NAMALWA (cell line): ENCODE measurements at regions not wholly inside any gene's neighbourhood (a gene's known extent, or its start where the extent isn't known, plus 50 kb on each side); places are given as distances from the start of the nearest gene placed in this dataset.
"Not testable (repeated sequence)": the region's sequence is repeated elsewhere in the genome, so short reads cannot be mapped to it uniquely, and the experiment has no call there.

ENCODE experiments used
- DNase-seq: peaks from one replicate; pipeline ENCODE4 v3.0.0-alpha.2; 2015; ENCODE audit warnings: low spot score

DNA sequence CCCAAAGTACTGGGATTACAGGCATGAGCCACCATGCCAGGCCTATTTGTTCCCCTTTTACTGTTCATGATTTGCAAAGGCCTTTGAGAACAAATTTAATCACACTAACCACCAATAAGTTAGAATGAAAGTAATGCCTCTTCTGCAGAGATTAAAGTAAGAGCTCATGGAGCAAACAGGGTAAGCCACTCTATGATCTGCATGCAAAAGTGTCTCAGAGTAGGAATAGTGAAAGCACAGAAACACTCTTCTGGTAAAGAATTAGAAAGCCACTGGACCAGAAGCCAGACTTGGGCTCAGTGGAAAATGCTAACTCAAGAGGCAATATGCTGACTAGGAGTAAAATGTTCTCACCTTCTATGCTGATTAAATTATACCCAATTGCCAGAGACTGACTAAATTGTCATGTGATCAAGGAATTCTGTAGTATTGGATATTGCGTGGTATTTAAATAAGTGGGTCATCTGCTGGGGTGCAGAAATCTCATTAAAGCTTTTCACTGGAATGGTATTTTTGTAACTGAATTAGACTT lies 235.3 kb upstream of the ERBB4 start:
- no peak for DNase-seq

GRCh38 chr2:212770240-212770639 lies 231.6 kb upstream of the ERBB4 start:
- DNase-seq, result no peak

- no peak for DNase-seq
Measured at GRCh38 chr2:212766921-212767320, 228.3 kb upstream of the ERBB4 start.

- DNase-seq, result no peak
Measured at GRCh38 chr2:212752730-212753351, 214.2 kb upstream of the ERBB4 start.

DNA sequence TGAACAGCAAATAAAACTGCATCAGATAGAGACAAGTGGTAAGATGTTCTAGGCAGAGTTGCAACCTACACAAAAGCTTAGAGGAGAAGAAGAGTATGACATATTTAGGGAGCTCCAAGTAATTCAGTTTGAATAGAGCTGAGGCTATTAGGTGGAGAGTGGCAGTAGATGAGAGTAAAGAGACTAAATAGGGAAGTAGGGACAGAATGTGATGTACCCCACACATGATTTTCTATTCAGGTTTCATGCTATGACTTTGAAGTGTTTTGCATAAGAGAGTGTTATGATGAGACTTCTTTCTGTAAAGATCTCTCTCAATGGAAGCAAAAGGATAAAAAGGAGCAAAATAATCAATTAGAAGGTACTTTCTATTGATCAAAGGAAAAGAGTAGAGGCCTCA lies 206.8 kb upstream of the ERBB4 start:
- DNase-seq, result no peak

DNA sequence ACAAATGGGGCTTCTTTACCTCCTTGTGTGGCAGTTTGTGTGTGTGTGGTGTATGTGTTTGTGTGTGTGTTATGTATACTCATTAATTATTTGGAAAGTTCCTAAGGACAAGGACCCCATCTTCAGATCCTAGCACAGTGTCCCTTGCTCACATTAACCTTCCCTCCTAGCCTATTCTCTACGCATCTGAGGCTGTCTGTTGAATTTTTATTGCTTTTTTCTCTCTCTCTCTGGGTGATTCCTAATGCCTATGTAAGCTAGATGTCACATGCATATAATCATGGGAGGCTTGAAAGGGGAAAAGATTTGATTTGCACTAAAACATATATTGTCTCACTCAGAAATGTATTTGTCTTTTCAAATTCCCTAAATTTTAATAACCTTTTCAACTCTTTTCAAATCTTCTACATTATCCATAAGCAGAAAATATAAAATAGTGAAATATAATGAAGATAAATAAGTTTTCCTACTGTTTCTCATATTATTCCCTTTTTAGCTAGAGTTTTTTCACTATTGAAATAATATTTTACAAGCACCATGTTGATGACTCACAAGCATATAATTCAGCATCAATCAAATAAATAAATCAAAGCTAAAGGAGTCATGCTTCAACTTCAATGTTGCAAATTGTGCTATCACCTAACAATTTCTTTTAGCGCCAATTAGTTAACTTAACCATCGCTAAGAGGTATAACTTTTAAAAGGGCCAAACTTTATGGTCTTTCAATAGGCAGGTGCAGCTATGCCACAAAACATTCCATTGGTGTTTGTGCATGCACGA lies 199.0 kb upstream of the ERBB4 start:
- no peak for DNase-seq

DNA sequence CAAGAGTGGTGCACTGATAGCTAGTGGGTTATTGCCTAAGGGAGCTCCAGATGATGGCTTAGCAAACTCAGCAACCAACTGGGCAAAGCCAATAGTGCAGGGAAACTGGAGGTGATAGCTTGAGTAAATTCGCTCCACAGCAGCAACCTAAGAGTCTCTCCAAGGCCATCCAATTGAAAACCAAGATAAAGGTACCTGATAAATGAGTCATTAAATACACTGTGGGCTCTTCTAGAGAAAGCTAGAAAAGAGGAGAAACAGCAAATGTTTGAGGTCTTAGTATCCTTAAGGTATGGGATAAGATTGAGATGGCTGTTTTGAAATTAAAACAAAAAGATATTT lies 197.8 kb upstream of the ERBB4 start:
- no peak for DNase-seq

GRCh38 chr2:212733273-212733672 lies 194.7 kb upstream of the ERBB4 start:
- DNase-seq, result no peak

GRCh38 chr2:212732860-212733259 lies 194.3 kb upstream of the ERBB4 start:
- no peak for DNase-seq

DNA sequence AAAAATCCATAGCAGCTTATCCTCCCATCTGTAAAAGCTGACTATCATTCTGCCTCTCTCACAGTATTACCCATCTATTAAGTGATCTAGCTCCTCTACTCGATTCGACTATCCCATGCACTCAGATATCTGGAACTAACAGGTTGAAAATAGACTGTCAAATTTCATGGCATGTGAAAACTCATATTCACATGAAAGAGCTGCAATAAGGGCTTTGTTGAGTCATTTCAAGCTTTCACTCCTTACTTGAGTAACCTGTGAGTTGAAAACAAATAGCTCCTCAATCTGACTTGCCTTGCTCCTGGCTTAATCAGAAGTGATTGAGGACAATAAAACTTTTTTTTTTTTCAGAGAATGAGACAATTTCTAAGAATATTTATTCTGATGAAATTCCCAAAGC lies 192.4 kb upstream of the ERBB4 start:
- DNase-seq, result no peak

DNA sequence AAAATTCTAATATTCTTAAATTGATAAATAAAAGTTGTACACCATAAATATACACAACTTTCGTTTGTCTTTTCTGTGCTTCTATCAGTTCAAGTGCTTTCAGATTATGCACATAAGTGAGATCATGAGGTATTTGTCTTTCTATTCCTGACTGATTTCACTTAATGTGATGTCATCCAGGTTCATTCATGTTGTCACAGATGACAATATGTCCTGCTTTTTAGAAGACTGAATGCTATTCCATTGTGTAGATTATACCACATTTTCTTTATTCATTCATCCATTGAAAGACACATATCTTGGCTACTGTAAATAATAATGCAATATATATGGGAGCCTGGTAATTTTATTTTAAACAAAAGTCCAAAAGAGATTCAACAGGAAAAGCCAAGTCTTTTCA lies 190.1 kb upstream of the ERBB4 start:
- no peak for DNase-seq

GRCh38 chr2:212727751-212728150 lies 189.1 kb upstream of the ERBB4 start:
- no peak for DNase-seq

GRCh38 chr2:212726403-212726802 lies 187.8 kb upstream of the ERBB4 start:
- DNase-seq, result no peak

GRCh38 chr2:212725180-212725579 lies 186.6 kb upstream of the ERBB4 start:
- DNase-seq, result no peak

GRCh38 chr2:212723226-212723625 lies 184.6 kb upstream of the ERBB4 start:
- no peak for DNase-seq

- DNase-seq, result no peak
Measured at GRCh38 chr2:212722046-212722445, 183.4 kb upstream of the ERBB4 start.

DNA sequence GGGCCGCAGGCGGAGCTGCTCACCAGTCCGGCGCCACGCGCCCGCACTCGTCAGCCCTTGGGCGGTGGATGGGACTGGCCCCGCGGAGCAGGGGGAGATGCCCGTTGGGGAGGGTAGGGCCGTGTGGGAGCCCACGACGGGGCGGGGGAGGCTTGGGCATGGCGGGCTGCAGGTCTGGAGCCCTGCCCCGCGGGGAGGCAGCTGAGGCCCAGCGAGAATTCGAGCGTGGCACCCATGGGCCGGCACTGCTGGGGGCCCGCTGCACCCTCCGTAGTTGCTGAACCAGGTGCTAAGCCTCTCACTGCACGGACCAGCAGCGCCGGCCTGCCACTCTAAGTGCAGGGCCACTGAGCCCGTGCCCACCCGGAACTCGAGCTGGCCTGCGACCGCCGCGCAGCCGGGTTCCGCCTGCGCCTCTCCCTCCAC lies 182.4 kb upstream of the ERBB4 start:
- no peak for DNase-seq

- not testable (repeated sequence) for DNase-seq
Measured at GRCh38 chr2:212715411-212715810, 176.8 kb upstream of the ERBB4 start.

DNA sequence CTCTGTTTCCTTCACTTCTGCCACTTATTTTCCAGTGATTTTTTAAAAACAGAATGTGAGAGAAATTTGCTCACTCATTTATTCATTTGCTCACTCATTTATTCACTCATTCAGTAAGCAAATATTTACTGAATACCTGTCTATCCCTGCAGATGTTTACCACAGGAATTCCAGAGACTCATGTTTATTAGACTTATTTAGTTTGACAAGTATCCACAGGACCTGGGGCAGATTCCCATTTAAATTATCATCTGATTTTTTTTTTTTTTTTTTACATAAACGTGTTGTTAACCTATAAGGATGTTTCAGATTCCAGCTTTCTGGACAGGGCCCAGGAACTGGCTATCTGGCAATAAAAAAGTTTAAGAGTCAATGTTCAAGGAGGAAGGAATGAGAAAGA lies 175.1 kb upstream of the ERBB4 start:
- no peak for DNase-seq

DNA sequence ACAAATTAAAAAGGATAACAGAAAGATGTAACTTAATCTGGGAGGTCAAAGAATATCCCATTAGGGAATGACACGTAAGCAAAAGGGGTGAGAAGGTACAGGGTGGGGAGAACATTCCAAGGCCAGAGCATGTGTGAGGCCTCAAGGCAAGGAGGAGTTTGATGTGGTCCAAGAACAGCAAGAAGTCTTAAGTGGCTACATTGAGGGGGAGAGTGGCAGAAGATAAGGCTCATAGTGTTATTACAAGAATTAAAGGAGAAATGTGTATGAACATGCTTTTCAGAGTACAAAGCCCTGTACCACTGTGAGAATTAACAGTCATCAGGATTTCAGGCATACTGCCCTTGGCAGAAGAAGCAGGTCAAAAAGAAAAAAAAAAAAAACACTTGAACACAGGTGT lies 174.4 kb upstream of the ERBB4 start:
- DNase-seq, result no peak

GRCh38 chr2:212712466-212712865 lies 173.9 kb upstream of the ERBB4 start:
- no peak for DNase-seq

DNA sequence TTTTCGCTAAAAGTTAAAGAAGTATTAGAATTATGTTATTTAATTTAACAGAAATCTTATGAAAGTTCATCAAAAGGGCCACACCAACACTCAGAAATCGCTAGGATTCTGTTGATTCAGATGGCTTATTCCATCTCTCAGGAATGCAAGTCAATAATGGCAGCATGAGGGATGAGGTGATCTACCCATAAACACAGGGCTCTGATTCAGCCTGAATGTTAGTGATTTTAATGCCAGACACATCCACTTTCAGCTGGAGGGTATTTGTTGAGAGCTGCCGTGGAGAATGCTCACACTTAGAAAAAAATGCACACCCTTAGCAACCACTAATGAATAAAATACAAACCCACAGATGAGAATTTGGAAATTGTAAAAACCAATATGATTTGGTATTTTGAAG lies 173.3 kb upstream of the ERBB4 start:
- DNase-seq, result no peak

- DNase-seq, result no peak
Measured at GRCh38 chr2:212709280-212709679, 170.7 kb upstream of the ERBB4 start.

GRCh38 chr2:212708355-212708754 lies 169.8 kb upstream of the ERBB4 start:
- no peak for DNase-seq
